NOMO-1 (cell line): ENCODE measurements at regions not wholly inside any gene's neighbourhood (a gene's known extent, or its start where the extent isn't known, plus 50 kb on each side); places are given as distances from the start of the nearest gene placed in this dataset.
A peak's percentile ranks its signal among the peaks of the same experiment; 100 is the strongest.

ENCODE experiments used
- DNase-seq, 2 experiments: peaks; one replicate each; lab custom pipeline; 2025; ENCODE audit not compliant: unreplicated experiment in 2 of 2; lab: John Stamatoyannopoulos, UW

GRCh38 chr2:133836691-133837345, 268.6 kb upstream of the NCKAP5 start:
- DNase-seq: no peak

- no peak for DNase-seq
These were observed 269.3 kb upstream of the NCKAP5 start for GRCh38 chr2:133837441-133838094.

GRCh38 chr2:133838642-133839365, 270.5 kb upstream of the NCKAP5 start:
- no peak for DNase-seq

- DNase-seq: no peak
These were observed 271.4 kb upstream of the NCKAP5 start for GRCh38 chr2:133839677-133840076.

GRCh38 chr2:133840761-133841160, 272.5 kb upstream of the NCKAP5 start:
- DNase-seq: no peak

- DNase-seq: no peak
These were observed 273.6 kb upstream of the NCKAP5 start for GRCh38 chr2:133841900-133842299.

- DNase-seq: no peak
These were observed 274.2 kb upstream of the NCKAP5 start for GRCh38 chr2:133842446-133842845.

- no peak for DNase-seq
These were observed 274.8 kb upstream of the NCKAP5 start for GRCh38 chr2:133843091-133843490.

GRCh38 chr2:133843551-133843950, 275.3 kb upstream of the NCKAP5 start:
- no peak for DNase-seq

- peak; percentile 12 to 26 for DNase-seq
These were observed 276.1 kb upstream of the NCKAP5 start for GRCh38 chr2:133844214-133844892.

GRCh38 chr2:133846476-133846875, 278.2 kb upstream of the NCKAP5 start:
- no peak for DNase-seq

GRCh38 chr2:133847591-133847990, 279.3 kb upstream of the NCKAP5 start:
- no peak for DNase-seq

GRCh38 chr2:133848111-133848649, 279.9 kb upstream of the NCKAP5 start:
- no peak for DNase-seq

GRCh38 chr2:133849341-133849740, 281.1 kb upstream of the NCKAP5 start:
- no peak for DNase-seq

GRCh38 chr2:133854603-133855200, 286.4 kb upstream of the NCKAP5 start:
- no peak for DNase-seq

GRCh38 chr2:133855526-133855925, 287.3 kb upstream of the NCKAP5 start:
- DNase-seq: no peak

- DNase-seq: no peak
These were observed 288.4 kb upstream of the NCKAP5 start for GRCh38 chr2:133856678-133857077.

- no peak for DNase-seq
These were observed 291.3 kb upstream of the NCKAP5 start for GRCh38 chr2:133859578-133859977.

- DNase-seq: no peak
These were observed 294.2 kb upstream of the NCKAP5 start for GRCh38 chr2:133862400-133862977.

- DNase-seq: no peak
These were observed 295.0 kb upstream of the NCKAP5 start for GRCh38 chr2:133863106-133863800.
